ENCODE measurements at regions not wholly inside any gene's neighbourhood (a gene's known extent, or its start where the extent isn't known, plus 50 kb on each side); places are given as distances from the start of the nearest gene placed in this dataset.

DNA sequence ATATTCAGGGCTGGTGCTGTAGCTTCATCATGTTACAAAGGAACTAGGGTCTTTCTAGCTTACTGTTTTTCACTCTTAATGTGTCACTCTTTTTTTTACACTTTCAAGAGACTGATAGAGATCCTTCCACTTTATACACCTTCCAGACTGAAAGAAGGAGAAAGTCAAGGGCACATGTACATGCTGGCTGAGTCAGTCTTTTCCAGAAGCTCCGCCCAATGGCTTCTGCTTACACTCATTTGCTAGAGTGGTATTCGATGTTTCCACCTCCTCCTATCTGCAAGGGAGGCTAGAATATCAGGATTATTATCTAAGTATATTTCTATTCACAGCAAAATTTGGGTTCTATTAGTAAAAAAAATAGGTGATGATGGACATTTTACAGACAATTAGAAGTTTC, 325.8 kb upstream of the OR4E1 start:
- DNase-seq: no peak
- Histone ChIP-seq H3K4me1 (no peaks in the 10 kb centered on the region), H3K27ac (no peak overlapping the region), H3K27me3 (no peaks in the 10 kb centered on the region), H3K9me3 (no peaks in the 10 kb centered on the region), H3K36me3 (no peaks in the 10 kb centered on the region), H3K4me3 (no peak overlapping the region)
- no peak for ATAC-seq (ENCODE audit: low FRiP score in 2 of 2)
- 69 to 78% methylated on average over 2 of the region's 2 CpGs for WGBS, 2 donors
- TF ChIP-seq POLR2AphosphoS5 (IDR thresholded peaks at IDR 0.05) (no peak), EP300 (IDR thresholded peaks at IDR 0.05) (no peak), POLR2A (IDR thresholded peaks at IDR 0.05) (no peak)
- TF ChIP-seq, protein P1, sequence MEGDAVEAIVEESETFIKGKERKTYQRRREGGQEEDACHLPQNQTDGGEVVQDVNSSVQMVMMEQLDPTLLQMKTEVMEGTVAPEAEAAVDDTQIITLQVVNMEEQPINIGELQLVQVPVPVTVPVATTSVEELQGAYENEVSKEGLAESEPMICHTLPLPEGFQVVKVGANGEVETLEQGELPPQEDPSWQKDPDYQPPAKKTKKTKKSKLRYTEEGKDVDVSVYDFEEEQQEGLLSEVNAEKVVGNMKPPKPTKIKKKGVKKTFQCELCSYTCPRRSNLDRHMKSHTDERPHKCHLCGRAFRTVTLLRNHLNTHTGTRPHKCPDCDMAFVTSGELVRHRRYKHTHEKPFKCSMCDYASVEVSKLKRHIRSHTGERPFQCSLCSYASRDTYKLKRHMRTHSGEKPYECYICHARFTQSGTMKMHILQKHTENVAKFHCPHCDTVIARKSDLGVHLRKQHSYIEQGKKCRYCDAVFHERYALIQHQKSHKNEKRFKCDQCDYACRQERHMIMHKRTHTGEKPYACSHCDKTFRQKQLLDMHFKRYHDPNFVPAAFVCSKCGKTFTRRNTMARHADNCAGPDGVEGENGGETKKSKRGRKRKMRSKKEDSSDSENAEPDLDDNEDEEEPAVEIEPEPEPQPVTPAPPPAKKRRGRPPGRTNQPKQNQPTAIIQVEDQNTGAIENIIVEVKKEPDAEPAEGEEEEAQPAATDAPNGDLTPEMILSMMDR (IDR thresholded peaks at IDR 0.05): no peak

DNA sequence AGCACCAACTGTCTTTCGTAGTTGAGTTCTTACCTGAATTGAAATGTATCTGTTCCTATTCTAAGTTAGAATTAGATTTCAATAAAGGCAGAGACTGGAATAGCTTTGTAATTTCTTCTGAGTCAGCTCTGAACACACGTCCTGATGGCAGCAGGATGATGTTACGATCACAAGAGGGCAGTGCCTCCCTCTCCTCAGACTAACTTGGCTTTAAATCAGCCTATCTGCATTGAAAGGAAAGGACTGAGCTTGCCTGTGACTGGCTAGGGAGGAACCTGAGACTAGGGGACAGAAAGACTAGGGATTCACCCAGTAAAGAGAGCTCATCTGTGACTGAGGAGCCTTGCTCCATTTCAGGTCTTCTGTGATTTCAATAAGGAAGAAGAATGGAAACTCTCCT, 323.7 kb upstream of the OR4E1 start:
- H3K27ac ChIP-seq: no peak overlapping the region
- H3K36me3 ChIP-seq: no peaks in the 10 kb centered on the region
- TF ChIP-seq, protein P1 (IDR thresholded peaks at IDR 0.05): no peak
- TF ChIP-seq EP300 (IDR thresholded peaks at IDR 0.05): no peak
- no peak for TF ChIP-seq POLR2AphosphoS5 (IDR thresholded peaks at IDR 0.05)
- no peak for TF ChIP-seq POLR2A (IDR thresholded peaks at IDR 0.05)
- H3K4me1 ChIP-seq: no peaks in the 10 kb centered on the region
- ATAC-seq (ENCODE audit: low FRiP score in 2 of 2) (no peak), DNase-seq (no peak)
- WGBS, 2 donors: 37 to 40% methylated on average over 3 of the region's 3 CpGs
- H3K4me3 ChIP-seq: no peak overlapping the region
- no peaks in the 10 kb centered on the region for H3K9me3 ChIP-seq
- no peaks in the 10 kb centered on the region for H3K27me3 ChIP-seq

DNA sequence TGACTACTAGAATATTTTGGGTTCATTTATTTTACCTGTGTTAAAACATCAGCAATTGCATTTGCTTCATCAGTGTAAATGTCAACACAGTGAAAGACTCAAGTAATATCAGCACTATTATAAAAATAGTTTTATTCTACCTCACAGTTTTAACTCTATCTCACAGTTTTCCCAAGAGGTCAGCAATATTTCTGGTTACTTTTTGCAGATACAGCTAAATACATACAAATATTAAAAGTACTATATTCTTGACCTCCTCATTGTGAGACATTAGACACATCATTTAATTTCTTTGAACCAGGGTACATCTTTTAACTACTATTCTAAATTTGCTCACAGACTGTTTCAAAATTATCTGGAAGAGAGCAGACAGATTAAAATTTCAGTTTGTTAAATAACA, 321.7 kb upstream of the OR4E1 start:
- no peaks in the 10 kb centered on the region for H3K9me3 ChIP-seq
- ATAC-seq (ENCODE audit: low FRiP score in 2 of 2): no peak

DNA sequence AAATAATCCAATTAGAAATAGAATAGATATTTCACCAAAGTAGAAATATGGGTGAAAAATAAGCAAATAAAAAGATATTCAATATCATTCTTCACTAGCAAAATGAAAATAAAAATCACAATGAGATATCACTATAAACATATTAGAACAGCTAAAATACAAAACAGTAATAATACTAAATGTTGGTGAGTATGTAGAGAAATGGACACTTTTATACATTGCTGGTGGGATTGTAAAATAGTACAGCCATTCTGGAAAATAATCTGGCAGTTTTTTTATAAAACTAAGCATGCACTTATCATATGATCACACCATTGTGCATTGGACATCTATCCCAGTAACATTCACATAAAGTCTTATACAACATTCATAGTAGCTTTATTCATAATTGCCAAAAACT, 320.2 kb upstream of the OR4E1 start:
- ATAC-seq (ENCODE audit: low FRiP score in 2 of 2) (no peak), DNase-seq (no peak)
- H3K27me3 ChIP-seq: no peaks in the 10 kb centered on the region
- H3K36me3 ChIP-seq: no peaks in the 10 kb centered on the region
- H3K4me1 ChIP-seq: no peaks in the 10 kb centered on the region
- no peak overlapping the region for H3K27ac ChIP-seq
- no peak overlapping the region for H3K4me3 ChIP-seq
- no peak for TF ChIP-seq POLR2A (IDR thresholded peaks at IDR 0.05)
- no peak for TF ChIP-seq POLR2AphosphoS5 (IDR thresholded peaks at IDR 0.05)
- TF ChIP-seq, protein P1 (IDR thresholded peaks at IDR 0.05): no peak
- no peak for TF ChIP-seq EP300 (IDR thresholded peaks at IDR 0.05)
- no peaks in the 10 kb centered on the region for H3K9me3 ChIP-seq

More for the DNA sequence above, 321.7 kb upstream of the OR4E1 start:
- Histone ChIP-seq H3K36me3 (no peaks in the 10 kb centered on the region), H3K27ac (no peak overlapping the region), H3K4me1 (no peaks in the 10 kb centered on the region), H3K27me3 (no peaks in the 10 kb centered on the region), H3K4me3 (no peak overlapping the region)
- DNase-seq: no peak
- TF ChIP-seq, protein P1 (IDR thresholded peaks at IDR 0.05): no peak
- TF ChIP-seq POLR2AphosphoS5 (IDR thresholded peaks at IDR 0.05) (no peak), EP300 (IDR thresholded peaks at IDR 0.05) (no peak)

DNA sequence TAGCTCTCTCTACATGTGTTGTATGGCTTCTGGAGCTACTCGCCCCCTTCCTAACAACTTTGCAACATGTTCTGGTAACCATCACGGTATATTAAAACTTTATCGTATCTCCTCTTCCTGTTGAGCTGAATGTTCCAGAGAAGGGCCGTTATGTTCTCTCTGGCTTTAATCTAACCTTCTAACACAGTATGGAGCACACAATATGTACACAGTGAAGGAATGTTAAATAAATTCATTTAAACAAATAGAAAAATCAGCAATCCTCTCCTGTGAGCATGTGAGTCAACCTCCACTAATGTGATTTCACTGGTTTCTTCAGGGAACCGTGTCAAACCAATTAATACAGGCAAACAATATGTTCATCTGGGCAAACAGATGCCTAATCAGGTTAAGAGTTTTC, 319.5 kb upstream of the OR4E1 start:
- Histone ChIP-seq H3K4me3 (no peak overlapping the region), H3K36me3 (no peaks in the 10 kb centered on the region), H3K27ac (no peak overlapping the region), H3K27me3 (no peaks in the 10 kb centered on the region), H3K9me3 (no peaks in the 10 kb centered on the region), H3K4me1 (no peaks in the 10 kb centered on the region)
- 63 to 68% methylated on average over 5 of the region's 5 CpGs for WGBS, 2 donors
- no peak for TF ChIP-seq POLR2AphosphoS5 (IDR thresholded peaks at IDR 0.05)
- TF ChIP-seq POLR2A (IDR thresholded peaks at IDR 0.05): no peak
- no peak for TF ChIP-seq EP300 (IDR thresholded peaks at IDR 0.05)
- TF ChIP-seq, protein P1 (IDR thresholded peaks at IDR 0.05): no peak
- ATAC-seq (ENCODE audit: low FRiP score in 2 of 2): no peak
- no peak for DNase-seq

Measured in upper lobe of left lung (tissue), 6 donors.